ENCODE measurements at regions not wholly inside any gene's neighbourhood (a gene's known extent, or its start where the extent isn't known, plus 50 kb on each side); places are given as distances from the start of the nearest gene placed in this dataset.

DNA sequence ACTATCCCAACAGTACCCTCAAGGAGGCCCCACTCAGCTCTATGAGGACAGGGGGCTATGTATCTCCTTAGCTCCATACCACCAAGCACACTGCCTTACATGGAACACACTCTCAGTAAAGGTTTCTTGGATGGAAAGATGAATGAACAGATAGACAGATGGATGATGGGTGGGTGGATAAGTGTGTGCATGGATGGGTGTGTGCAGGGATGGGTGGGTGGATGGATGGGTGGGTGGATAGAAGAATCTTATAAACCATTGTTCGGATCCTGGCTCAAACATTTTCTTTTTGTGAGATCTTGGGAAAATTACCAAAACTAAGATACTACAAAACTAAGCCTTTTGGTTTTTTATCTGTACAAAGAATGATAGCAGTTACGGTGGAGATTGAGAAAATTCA is 111.0 kb upstream of the NFIA start:
- TF ChIP-seq, protein P1, sequence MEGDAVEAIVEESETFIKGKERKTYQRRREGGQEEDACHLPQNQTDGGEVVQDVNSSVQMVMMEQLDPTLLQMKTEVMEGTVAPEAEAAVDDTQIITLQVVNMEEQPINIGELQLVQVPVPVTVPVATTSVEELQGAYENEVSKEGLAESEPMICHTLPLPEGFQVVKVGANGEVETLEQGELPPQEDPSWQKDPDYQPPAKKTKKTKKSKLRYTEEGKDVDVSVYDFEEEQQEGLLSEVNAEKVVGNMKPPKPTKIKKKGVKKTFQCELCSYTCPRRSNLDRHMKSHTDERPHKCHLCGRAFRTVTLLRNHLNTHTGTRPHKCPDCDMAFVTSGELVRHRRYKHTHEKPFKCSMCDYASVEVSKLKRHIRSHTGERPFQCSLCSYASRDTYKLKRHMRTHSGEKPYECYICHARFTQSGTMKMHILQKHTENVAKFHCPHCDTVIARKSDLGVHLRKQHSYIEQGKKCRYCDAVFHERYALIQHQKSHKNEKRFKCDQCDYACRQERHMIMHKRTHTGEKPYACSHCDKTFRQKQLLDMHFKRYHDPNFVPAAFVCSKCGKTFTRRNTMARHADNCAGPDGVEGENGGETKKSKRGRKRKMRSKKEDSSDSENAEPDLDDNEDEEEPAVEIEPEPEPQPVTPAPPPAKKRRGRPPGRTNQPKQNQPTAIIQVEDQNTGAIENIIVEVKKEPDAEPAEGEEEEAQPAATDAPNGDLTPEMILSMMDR (IDR thresholded peaks at IDR 0.05; ENCODE audit: insufficient read depth, low read length), result no peak
- TF ChIP-seq POLR2AphosphoS5 (IDR thresholded peaks at IDR 0.05; ENCODE audit: low read depth) (no peak), GABPA (IDR thresholded peaks at IDR 0.05; ENCODE audit: low read depth) (no peak)

Measured in HL-60 (cell line).